ENCODE measurements at regions not wholly inside any gene's neighbourhood (a gene's known extent, or its start where the extent isn't known, plus 50 kb on each side); places are given as distances from the start of the nearest gene placed in this dataset.
"Not testable (repeated sequence)": the region's sequence is repeated elsewhere in the genome, so short reads cannot be mapped to it uniquely, and the experiment has no call there.

GRCh38 chr5:17365811-17366138 lies 132.3 kb upstream of the TAF11L2 start:
- DNase-seq (ENCODE audit: low spot score), result peak; percentile 93

DNA sequence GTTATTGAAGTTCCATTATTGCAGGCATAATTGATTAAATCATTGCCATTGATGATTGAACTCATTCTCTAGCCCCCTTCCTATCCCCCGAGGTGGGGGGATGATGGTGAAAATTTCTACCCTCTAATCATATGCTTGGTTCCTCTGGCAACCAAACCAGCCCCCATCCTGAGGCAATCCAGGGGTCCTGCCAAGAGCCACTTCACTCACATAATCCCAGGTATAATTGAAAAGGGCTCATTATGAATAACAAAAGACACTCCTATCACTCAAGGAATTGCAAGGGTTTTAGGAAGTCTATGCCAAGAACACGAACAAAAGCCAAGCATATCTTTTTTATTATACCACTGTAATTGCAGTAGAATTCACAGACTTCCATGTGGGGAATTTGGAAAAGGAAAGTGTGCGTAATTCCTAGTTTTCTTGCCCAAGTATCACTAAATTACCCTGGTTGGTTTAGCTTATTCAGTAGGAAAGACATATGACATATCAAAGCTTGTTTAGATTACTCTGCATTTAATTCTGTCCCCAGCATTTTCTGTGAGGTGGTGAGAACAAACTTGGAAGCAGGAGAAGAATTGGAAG lies 130.7 kb upstream of the TAF11L2 start:
- no peak for DNase-seq (ENCODE audit: low spot score)

DNA sequence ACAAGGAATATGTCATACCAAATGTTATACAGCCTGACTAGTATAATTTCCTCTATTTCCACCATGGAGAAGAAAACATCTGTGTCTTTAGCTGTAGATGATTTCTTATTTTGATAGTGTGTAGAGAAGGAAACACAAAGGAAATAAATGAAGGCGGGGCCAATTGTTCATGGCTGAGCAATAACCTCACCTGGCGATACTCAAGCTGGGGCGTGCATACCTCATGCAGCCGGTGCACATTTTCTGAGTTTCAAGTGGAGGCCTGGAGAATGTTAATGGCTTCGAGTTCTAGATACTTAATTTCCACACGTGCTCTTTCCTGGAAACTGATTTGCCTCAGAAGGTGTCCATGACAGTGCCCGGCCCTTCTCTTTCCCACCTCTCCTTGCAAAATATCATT lies 127.4 kb upstream of the TAF11L2 start:
- no peak for DNase-seq (ENCODE audit: low spot score)

- no peak for DNase-seq (ENCODE audit: low spot score)
These were observed 124.6 kb upstream of the TAF11L2 start for GRCh38 chr5:17373406-17373805.

DNA sequence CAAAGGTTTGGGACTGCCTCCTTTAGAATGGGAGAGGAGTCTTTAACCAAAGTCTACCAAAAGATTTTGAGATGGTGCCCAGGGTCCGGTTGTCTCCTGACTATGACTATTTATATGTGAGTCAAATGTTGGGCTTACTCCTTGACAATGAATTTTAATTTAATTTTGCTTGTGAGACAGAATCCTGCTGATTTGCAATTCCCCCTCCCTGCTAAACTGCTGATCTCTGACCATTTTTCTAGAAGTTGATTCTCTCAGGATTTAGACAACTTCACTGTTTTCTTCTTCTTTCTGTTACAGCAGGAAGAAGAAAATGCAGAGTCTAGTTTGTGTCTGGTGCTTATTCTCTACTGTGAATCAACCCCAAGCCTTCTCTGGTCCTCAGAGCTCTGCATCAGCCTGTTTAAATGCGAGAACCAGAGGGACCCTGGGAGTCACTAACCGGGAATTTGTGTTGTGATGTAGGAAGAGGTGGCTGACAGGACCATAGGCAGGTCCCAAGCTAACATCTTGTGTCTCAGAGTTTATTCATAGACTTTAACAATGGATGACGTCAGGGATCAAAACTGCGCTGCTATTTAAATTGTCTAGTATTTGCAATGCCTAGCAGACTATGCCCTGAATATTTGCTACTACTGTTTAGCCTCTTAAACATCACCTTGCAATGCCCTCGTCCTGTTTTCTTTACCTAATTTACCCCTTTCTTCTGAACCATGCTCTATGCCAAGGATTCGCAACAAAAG lies 124.0 kb upstream of the TAF11L2 start:
- no peak for DNase-seq (ENCODE audit: low spot score)

DNA sequence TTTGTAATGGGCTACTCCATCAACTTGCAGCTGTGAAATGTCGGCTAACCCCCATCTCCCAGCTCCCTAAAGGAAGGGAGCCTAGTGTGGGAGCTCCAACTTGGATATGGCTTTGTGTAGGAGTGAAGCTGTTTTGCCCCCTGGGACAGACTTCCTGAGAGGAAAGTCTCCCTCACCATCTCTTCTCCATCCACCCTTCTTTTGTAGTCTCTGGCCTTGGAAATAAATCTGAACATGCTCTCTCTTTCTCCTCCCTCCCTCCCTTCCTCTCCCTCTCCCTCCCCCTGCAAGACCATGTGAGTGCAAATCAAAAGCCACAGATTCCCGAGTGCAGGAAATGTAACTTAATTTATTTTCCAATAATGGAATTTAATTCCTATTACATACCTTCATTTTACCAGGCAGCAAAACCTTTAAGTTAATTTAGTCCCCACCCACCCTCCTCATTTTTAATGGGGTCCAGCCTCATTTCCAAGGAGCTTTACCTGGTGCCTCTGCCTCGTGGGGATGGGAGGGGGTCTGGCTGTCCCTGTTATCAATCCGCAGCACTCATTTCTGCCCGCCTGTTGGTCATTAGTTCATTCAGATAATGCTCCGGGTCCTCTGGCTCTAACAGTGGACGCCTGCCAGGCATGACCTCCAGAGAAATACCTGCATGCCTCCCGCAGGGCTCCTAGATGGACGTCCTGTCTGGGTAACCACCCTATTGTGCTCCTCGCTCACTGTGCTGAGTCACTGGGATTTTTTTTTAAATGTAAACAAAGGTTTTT lies 122.9 kb upstream of the TAF11L2 start:
- no peak for DNase-seq (ENCODE audit: low spot score)

- not testable (repeated sequence) for DNase-seq (ENCODE audit: low spot score)
These were observed 122.1 kb upstream of the TAF11L2 start for GRCh38 chr5:17375886-17376285.

- peak; percentile 35 for DNase-seq (ENCODE audit: low spot score)
These were observed 119.6 kb upstream of the TAF11L2 start for GRCh38 chr5:17378346-17378997.

- no peak for DNase-seq (ENCODE audit: low spot score)
These were observed 118.7 kb upstream of the TAF11L2 start for GRCh38 chr5:17379100-17379951.

GRCh38 chr5:17381932-17382331 lies 116.1 kb upstream of the TAF11L2 start:
- DNase-seq (ENCODE audit: low spot score), result no peak

GRCh38 chr5:17383526-17383925 lies 114.5 kb upstream of the TAF11L2 start:
- no peak for DNase-seq (ENCODE audit: low spot score)

- no peak for DNase-seq (ENCODE audit: low spot score)
These were observed 113.8 kb upstream of the TAF11L2 start for GRCh38 chr5:17384181-17384580.

- no peak for DNase-seq (ENCODE audit: low spot score)
These were observed 109.3 kb upstream of the TAF11L2 start for GRCh38 chr5:17388717-17389116.

GRCh38 chr5:17394086-17394485 lies 103.9 kb upstream of the TAF11L2 start:
- DNase-seq (ENCODE audit: low spot score), result no peak

GRCh38 chr5:17395106-17395880 lies 102.7 kb upstream of the TAF11L2 start:
- no peak for DNase-seq (ENCODE audit: low spot score)

DNA sequence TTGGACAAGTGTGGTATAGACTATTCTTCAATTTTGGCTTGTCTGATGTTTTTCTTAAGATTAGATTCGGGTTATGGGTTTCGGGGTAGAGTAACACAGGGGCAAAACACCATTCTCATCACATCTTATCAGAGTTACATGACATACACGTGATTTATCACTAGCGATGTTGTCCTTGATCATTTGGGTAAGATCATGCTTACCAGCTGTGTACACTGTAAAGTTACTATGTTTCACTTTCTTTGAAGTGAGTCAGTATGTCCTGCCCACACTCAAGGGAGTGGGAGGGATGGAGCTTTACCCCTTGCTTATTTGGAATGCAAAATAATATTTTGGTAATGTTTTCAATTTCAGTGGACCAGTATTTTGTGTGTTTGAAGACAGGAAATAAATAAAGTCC lies 101.8 kb upstream of the TAF11L2 start:
- no peak for DNase-seq (ENCODE audit: low spot score)

- peak; percentile 64 for DNase-seq (ENCODE audit: low spot score)
These were observed 99.6 kb upstream of the TAF11L2 start for GRCh38 chr5:17398431-17398830.

- no peak for DNase-seq (ENCODE audit: low spot score)
These were observed 98.9 kb upstream of the TAF11L2 start for GRCh38 chr5:17398866-17399835.

GRCh38 chr5:17399931-17400330 lies 98.1 kb upstream of the TAF11L2 start:
- no peak for DNase-seq (ENCODE audit: low spot score)

Measured in AG08396 (cell line).